H1 (cell line): ENCODE measurements at regions not wholly inside any gene's neighbourhood (a gene's known extent, or its start where the extent isn't known, plus 50 kb on each side); places are given as distances from the start of the nearest gene placed in this dataset.
"Not testable (repeated sequence)": the region's sequence is repeated elsewhere in the genome, so short reads cannot be mapped to it uniquely, and the experiment has no call there.

ENCODE experiments used
- CTCF ChIP-seq, 3 experiments: IDR thresholded peaks; 1 replicate in 2 of 3; 2 replicates in 1 of 3; pipeline versions ENCODE4 v1.5.1 to v1.6.1; 2011; ENCODE audit warnings: low read length in 3 of 3, mild to moderate bottlenecking in 3 of 3, inconsistent platforms in 2 of 3, low read depth in 1 of 3, moderate library complexity in 1 of 3; ENCODE audit not compliant: insufficient read depth in 1 of 3; ENCODE audit errors: control extremely low read depth in 1 of 3
- EGR1 ChIP-seq: IDR thresholded peaks from 2 replicates; pipeline ENCODE4 v1.6.1; 2011; ENCODE audit warnings: low read depth, low read length, borderline replicate concordance
- EZH2 ChIP-seq: fragments of 200-600 bp; sonication (generic); IDR thresholded peaks from 2 replicates; pipeline ENCODE4 v1.7.1; 2012; ENCODE audit warnings: low read depth, mild to moderate bottlenecking, moderate library complexity, low read length, inconsistent platforms; ENCODE audit not compliant: severe bottlenecking
- POLR2A ChIP-seq, 2 experiments: IDR thresholded peaks; 1 replicate in 1 of 2; 2 replicates in 1 of 2; pipeline ENCODE4 v1.6.1; 2011; ENCODE audit warnings: low read depth in 2 of 2, low read length in 2 of 2, mild to moderate bottlenecking in 2 of 2; ENCODE audit errors: control extremely low read depth in 1 of 2
- POLR2AphosphoS5 ChIP-seq: IDR thresholded peaks from 2 replicates; pipeline ENCODE4 v1.6.1; 2011; ENCODE audit warnings: low read depth, low read length

GRCh38 chr3:86335566-86335965, 655.4 kb downstream of the VGLL3 start:
- TF ChIP-seq EZH2; POLR2A (IDR thresholded peaks at IDR 0.05; ENCODE audit: control extremely low read depth in 1 of 2, low read depth in 2 of 2, low read length in 2 of 2); CTCF (IDR thresholded peaks at IDR 0.05; ENCODE audit: control extremely low read depth in 1 of 3, insufficient read depth in 1 of 3, low read depth in 1 of 3, low read length in 3 of 3); EGR1; POLR2AphosphoS5: not testable (repeated sequence)
